ENCODE measurements at regions not wholly inside any gene's neighbourhood (a gene's known extent, or its start where the extent isn't known, plus 50 kb on each side); places are given as distances from the start of the nearest gene placed in this dataset.
"Not testable (repeated sequence)": the region's sequence is repeated elsewhere in the genome, so short reads cannot be mapped to it uniquely, and the experiment has no call there.

- Histone ChIP-seq H3K9me3 (ENCODE audit: control insufficient read depth, low read length) (no peaks in the 10 kb centered on the region), H3K27ac (ENCODE audit: low read length) (no peak overlapping the region), H3K27me3 (ENCODE audit: control insufficient read depth, insufficient read depth) (no peaks in the 10 kb centered on the region), H3K4me1 (ENCODE audit: control insufficient read depth, insufficient read depth, low read length) (no peaks in the 10 kb centered on the region), H3K4me3 (ENCODE audit: low read length) (no peak overlapping the region)
- no peak for ATAC-seq
- DNase-seq = no peak
- 69% methylated on average over 4 of the region's 4 CpGs for WGBS
- intact Hi-C loops (cut with DNase I) = no loop called here
Observed at GRCh38 chr3:70631716-70632307, 319.4 kb upstream of the MDFIC2 start.

- Histone ChIP-seq H3K27me3 (ENCODE audit: control insufficient read depth, insufficient read depth) (no peaks in the 10 kb centered on the region), H3K27ac (ENCODE audit: low read length) (no peak overlapping the region), H3K4me1 (ENCODE audit: control insufficient read depth, insufficient read depth, low read length) (no peaks in the 10 kb centered on the region), H3K9me3 (ENCODE audit: control insufficient read depth, low read length) (no peaks in the 10 kb centered on the region), H3K4me3 (ENCODE audit: low read length) (no peak overlapping the region)
- intact Hi-C loops (cut with DNase I) = no loop called here
- 87% methylated on average over 1 of the region's 1 CpG for WGBS
- DNase-seq (no peak), ATAC-seq (no peak)
Observed at GRCh38 chr3:70621451-70621850, 309.0 kb upstream of the MDFIC2 start.

- H3K4me3 ChIP-seq (ENCODE audit: low read length) = no peak overlapping the region
- intact Hi-C loops (cut with DNase I) = no loop called here
- no peaks in the 10 kb centered on the region for H3K4me1 ChIP-seq (ENCODE audit: control insufficient read depth, insufficient read depth, low read length)
- no peak for DNase-seq
- H3K27ac ChIP-seq (ENCODE audit: low read length) = no peak overlapping the region
- 56% methylated on average over 2 of the region's 2 CpGs for WGBS
- no peaks in the 10 kb centered on the region for H3K9me3 ChIP-seq (ENCODE audit: control insufficient read depth, low read length)
- H3K27me3 ChIP-seq (ENCODE audit: control insufficient read depth, insufficient read depth) = no peaks in the 10 kb centered on the region
- no peak for ATAC-seq
Observed at GRCh38 chr3:70620956-70621355, 308.5 kb upstream of the MDFIC2 start.

- DNase-seq (no peak), ATAC-seq (no peak)
- Histone ChIP-seq H3K4me1 (ENCODE audit: control insufficient read depth, insufficient read depth, low read length) (no peaks in the 10 kb centered on the region), H3K27ac (ENCODE audit: low read length) (no peak overlapping the region), H3K9me3 (ENCODE audit: control insufficient read depth, low read length) (no peaks in the 10 kb centered on the region), H3K4me3 (ENCODE audit: low read length) (no peak overlapping the region), H3K27me3 (ENCODE audit: control insufficient read depth, insufficient read depth) (no peaks in the 10 kb centered on the region)
- intact Hi-C loops (cut with DNase I) = no loop called here
- 44% methylated on average over 2 of the region's 2 CpGs for WGBS
Observed at GRCh38 chr3:70620367-70620766, 307.9 kb upstream of the MDFIC2 start.

- no peaks in the 10 kb centered on the region for H3K27me3 ChIP-seq (ENCODE audit: control insufficient read depth, insufficient read depth)
- ATAC-seq (no peak), DNase-seq (no peak)
- intact Hi-C loops (cut with DNase I) = no loop called here
- H3K27ac ChIP-seq (ENCODE audit: low read length) = no peak overlapping the region
- 96% methylated on average over 1 of the region's 1 CpG for WGBS
- H3K4me1 ChIP-seq (ENCODE audit: control insufficient read depth, insufficient read depth, low read length) = no peaks in the 10 kb centered on the region
- no peaks in the 10 kb centered on the region for H3K9me3 ChIP-seq (ENCODE audit: control insufficient read depth, low read length)
- no peak overlapping the region for H3K4me3 ChIP-seq (ENCODE audit: low read length)
Observed at GRCh38 chr3:70618151-70618550, 305.7 kb upstream of the MDFIC2 start.

- ATAC-seq; H3K9me3 ChIP-seq (ENCODE audit: control insufficient read depth, low read length); H3K27me3 ChIP-seq (ENCODE audit: control insufficient read depth, insufficient read depth); DNase-seq; intact Hi-C loops (cut with DNase I); H3K4me1 ChIP-seq (ENCODE audit: control insufficient read depth, insufficient read depth, low read length); H3K27ac ChIP-seq (ENCODE audit: low read length); H3K4me3 ChIP-seq (ENCODE audit: low read length): not testable (repeated sequence)
- WGBS = 88% methylated on average over 14 of the region's 14 CpGs
Observed at GRCh38 chr3:70617349-70617748, 304.9 kb upstream of the MDFIC2 start.

- no peak overlapping the region for H3K4me3 ChIP-seq (ENCODE audit: low read length)
- DNase-seq = no peak
- no peaks in the 10 kb centered on the region for H3K27me3 ChIP-seq (ENCODE audit: control insufficient read depth, insufficient read depth)
- intact Hi-C loops (cut with DNase I) = no loop called here
- no peaks in the 10 kb centered on the region for H3K9me3 ChIP-seq (ENCODE audit: control insufficient read depth, low read length)
- no peak for ATAC-seq
- no peak overlapping the region for H3K27ac ChIP-seq (ENCODE audit: low read length)
- no peaks in the 10 kb centered on the region for H3K4me1 ChIP-seq (ENCODE audit: control insufficient read depth, insufficient read depth, low read length)
- WGBS = 0% methylated on average over 1 of the region's 1 CpG
Observed at GRCh38 chr3:70615286-70615685, 302.8 kb upstream of the MDFIC2 start.

GRCh38 chr3:70614111-70614510 is 301.7 kb upstream of the MDFIC2 start:
- Histone ChIP-seq H3K4me1 (ENCODE audit: control insufficient read depth, insufficient read depth, low read length) (no peaks in the 10 kb centered on the region), H3K4me3 (ENCODE audit: low read length) (no peak overlapping the region), H3K27ac (ENCODE audit: low read length) (no peak overlapping the region), H3K9me3 (ENCODE audit: control insufficient read depth, low read length) (no peaks in the 10 kb centered on the region), H3K27me3 (ENCODE audit: control insufficient read depth, insufficient read depth) (no peaks in the 10 kb centered on the region)
- intact Hi-C loops (cut with DNase I) = no loop called here
- 87% methylated on average over 6 of the region's 6 CpGs for WGBS
- DNase-seq = no peak
- ATAC-seq = no peak

- Histone ChIP-seq H3K4me3 (ENCODE audit: low read length) (no peak overlapping the region), H3K9me3 (ENCODE audit: control insufficient read depth, low read length) (no peaks in the 10 kb centered on the region), H3K27ac (ENCODE audit: low read length) (no peak overlapping the region), H3K27me3 (ENCODE audit: control insufficient read depth, insufficient read depth) (no peaks in the 10 kb centered on the region), H3K4me1 (ENCODE audit: control insufficient read depth, insufficient read depth, low read length) (no peaks in the 10 kb centered on the region)
- ATAC-seq (no peak), DNase-seq (no peak)
- intact Hi-C loops (cut with DNase I) = no loop called here
- 95% methylated on average over 11 of the region's 11 CpGs for WGBS
Observed at GRCh38 chr3:70612920-70613319, 300.5 kb upstream of the MDFIC2 start.

- H3K27ac ChIP-seq (ENCODE audit: low read length); H3K4me3 ChIP-seq (ENCODE audit: low read length); H3K4me1 ChIP-seq (ENCODE audit: control insufficient read depth, insufficient read depth, low read length); intact Hi-C loops (cut with DNase I); H3K9me3 ChIP-seq (ENCODE audit: control insufficient read depth, low read length); H3K27me3 ChIP-seq (ENCODE audit: control insufficient read depth, insufficient read depth); ATAC-seq: not testable (repeated sequence)
- peak in 2 of 3 donors; percentile 35 to 40 for DNase-seq
- WGBS = 94% methylated on average over 25 of the region's 25 CpGs
Observed at GRCh38 chr3:70611667-70612277, 299.3 kb upstream of the MDFIC2 start.

GRCh38 chr3:70608434-70608833 is 296.0 kb upstream of the MDFIC2 start:
- H3K9me3 ChIP-seq (ENCODE audit: control insufficient read depth, low read length) = no peaks in the 10 kb centered on the region
- H3K4me1 ChIP-seq (ENCODE audit: control insufficient read depth, insufficient read depth, low read length) = no peaks in the 10 kb centered on the region
- no peak overlapping the region for H3K4me3 ChIP-seq (ENCODE audit: low read length)
- intact Hi-C loops (cut with DNase I) = no loop called here
- no peak overlapping the region for H3K27ac ChIP-seq (ENCODE audit: low read length)
- no peak for ATAC-seq
- H3K27me3 ChIP-seq (ENCODE audit: control insufficient read depth, insufficient read depth) = no peaks in the 10 kb centered on the region
- no peak for DNase-seq

- 72% methylated on average over 4 of the region's 4 CpGs for WGBS
- Histone ChIP-seq H3K4me1 (ENCODE audit: control insufficient read depth, insufficient read depth, low read length) (no peaks in the 10 kb centered on the region), H3K27me3 (ENCODE audit: control insufficient read depth, insufficient read depth) (no peaks in the 10 kb centered on the region), H3K27ac (ENCODE audit: low read length) (no peak overlapping the region), H3K9me3 (ENCODE audit: control insufficient read depth, low read length) (no peaks in the 10 kb centered on the region), H3K4me3 (ENCODE audit: low read length) (no peak overlapping the region)
- ATAC-seq (no peak), DNase-seq (no peak)
- intact Hi-C loops (cut with DNase I) = no loop called here
Observed at GRCh38 chr3:70607469-70607868, 295.0 kb upstream of the MDFIC2 start.
